Activated CD4-positive, alpha-beta T cell treated with anti-CD3 and anti-CD28 coated beads, Interleukin-10, Interleukin-2, amounts not matched to agents 100 ng/mL and 50 ng/mL, durations not matched to agents 16 hours and 8 hours (primary cell): ENCODE measurements at regions not wholly inside any gene's neighbourhood (a gene's known extent, or its start where the extent isn't known, plus 50 kb on each side); places are given as distances from the start of the nearest gene placed in this dataset.

Source experiments
- DNase-seq: peaks from one replicate; pipeline ENCODE4 v3.0.0-alpha.2; 2020

GRCh38 chr2:7777668-7778067 is 860.5 kb downstream of the RNF144A start:
- no peak for DNase-seq

GRCh38 chr2:7780321-7780720 is 863.1 kb downstream of the RNF144A start:
- DNase-seq, result no peak

GRCh38 chr2:7785700-7786099 is 868.5 kb downstream of the RNF144A start:
- DNase-seq, result no peak

- no peak for DNase-seq
Observed at GRCh38 chr2:7788736-7789135, 871.5 kb downstream of the RNF144A start.

DNA sequence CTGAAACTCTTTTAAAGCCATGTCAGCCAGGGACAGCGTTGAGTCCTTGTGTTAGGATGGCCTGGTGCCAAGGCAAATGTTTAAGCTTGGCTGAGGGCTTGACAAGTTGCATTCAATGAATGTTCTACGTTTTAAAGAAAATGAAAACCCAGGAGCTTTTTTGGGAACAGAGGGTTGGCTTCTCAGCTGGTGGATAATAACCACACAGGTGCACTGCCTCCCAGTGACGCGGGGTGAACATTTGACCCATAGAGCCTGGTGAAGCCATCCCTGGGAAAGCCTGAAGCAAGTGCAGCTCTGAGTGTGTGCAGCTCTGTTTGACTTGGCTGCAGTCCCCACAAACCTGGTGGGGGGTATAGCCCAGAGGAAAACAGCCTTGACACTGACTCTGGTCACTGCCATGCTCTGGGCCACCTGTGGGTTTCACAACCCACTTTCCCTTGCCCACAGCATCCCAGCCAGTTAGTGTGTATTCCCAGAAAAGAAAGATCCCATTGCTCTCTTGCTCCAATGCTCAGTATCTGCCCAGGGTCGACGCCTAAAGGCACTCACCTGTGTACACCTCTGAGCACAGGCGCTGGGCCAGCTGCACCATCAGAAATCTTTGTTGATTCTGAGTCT is 874.9 kb downstream of the RNF144A start:
- DNase-seq, result no peak

DNA sequence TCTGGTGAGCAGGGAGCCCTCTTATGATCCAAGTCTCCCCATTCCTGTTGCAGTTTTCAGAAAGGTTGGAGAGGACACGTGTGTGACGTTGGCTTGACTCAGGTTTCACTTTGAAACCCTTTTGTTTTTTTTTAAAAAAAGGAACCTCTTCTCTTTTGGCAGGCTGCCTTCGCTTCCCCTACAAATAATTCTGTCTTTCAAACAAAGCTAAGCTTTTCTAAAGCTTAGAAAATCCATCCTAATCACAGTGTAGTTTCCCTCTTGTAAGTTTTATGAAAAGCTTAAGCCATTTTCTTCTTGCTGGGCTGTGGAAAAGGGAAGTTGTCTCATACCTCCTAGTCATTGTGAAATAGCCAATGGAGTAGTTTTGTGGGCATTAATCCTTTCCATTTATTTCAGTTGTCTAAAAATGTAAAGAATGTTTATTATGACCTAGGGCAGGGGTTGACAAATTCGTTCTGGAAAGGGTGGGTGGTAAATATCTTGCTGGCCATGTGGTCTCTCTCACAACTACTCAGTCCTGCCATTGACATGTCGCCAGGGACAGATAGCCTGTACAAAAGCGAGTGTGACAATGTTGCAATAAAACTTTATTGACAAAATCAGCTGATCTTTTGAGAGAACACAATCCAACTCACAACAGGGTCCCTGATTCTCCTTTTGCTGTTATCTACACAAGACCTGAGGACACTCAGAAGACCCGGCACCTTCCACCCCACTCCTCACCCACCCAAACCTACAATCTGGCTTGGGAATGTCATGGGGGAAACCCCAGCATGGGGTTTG is 878.8 kb downstream of the RNF144A start:
- DNase-seq, result no peak

DNA sequence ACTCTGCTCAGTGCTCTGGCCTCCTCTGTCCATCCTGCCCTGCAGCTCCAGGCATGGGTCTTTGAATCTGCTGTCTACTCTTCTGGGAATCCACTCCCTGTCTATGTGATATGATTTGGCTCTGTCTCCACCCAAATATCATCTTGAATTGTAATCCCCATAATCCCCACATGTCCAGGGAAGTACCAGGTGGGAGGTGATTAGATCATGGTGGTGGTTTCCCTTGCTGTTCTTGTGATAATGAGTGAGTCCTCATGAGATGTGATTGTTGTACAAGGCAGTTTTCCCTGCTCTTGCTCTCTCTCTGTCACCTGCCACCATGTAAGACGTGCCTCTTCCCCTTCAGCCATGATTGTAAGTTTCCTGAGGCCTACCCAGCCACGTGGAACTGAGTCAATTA is 881.8 kb upstream of the ID2 start:
- no peak for DNase-seq

DNA sequence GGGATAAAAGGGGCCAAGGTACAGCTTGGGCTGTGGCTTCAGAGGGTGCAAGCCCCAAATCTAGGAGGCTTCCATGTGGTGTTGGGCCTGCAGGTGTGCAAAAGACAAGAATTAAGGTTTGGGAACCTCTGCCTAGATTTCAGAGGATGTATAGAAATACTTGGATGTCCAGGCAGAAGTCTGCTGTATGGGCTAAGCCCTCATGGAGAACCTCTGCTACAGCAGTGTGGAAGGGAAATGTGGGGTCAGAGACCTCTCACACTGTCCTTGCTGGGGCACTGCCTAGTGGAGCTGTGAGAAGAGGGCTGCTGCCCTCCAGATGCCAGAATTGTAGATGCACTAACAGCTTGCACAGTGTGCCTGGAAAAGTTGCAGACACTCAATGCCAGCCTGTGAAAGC is 880.6 kb upstream of the ID2 start:
- DNase-seq, result no peak

- no peak for DNase-seq
Observed at GRCh38 chr2:7803515-7803914, 878.3 kb upstream of the ID2 start.

GRCh38 chr2:7809640-7810039 is 872.2 kb upstream of the ID2 start:
- no peak for DNase-seq

DNA sequence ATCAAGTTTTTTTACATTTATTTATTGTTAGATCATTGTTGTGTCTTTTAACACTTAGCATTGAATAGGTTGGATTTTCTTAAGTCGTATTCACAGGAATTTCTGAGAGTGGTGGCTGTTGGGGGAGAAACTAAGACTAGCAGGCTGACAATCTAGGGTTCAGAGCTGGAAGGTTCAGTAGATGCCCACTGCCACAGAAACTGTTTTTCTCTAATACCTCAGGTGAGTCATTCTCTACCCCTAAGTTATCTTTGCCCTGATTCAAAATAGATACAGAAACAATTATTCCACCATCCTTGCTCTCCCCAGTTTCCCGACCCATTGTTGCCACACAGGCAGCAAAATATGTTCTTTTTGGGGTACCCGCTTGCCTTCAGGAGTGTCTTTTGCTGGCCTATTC is 870.8 kb upstream of the ID2 start:
- DNase-seq, result no peak

GRCh38 chr2:7812231-7812995 is 869.4 kb upstream of the ID2 start:
- peak; percentile 5 for DNase-seq

DNA sequence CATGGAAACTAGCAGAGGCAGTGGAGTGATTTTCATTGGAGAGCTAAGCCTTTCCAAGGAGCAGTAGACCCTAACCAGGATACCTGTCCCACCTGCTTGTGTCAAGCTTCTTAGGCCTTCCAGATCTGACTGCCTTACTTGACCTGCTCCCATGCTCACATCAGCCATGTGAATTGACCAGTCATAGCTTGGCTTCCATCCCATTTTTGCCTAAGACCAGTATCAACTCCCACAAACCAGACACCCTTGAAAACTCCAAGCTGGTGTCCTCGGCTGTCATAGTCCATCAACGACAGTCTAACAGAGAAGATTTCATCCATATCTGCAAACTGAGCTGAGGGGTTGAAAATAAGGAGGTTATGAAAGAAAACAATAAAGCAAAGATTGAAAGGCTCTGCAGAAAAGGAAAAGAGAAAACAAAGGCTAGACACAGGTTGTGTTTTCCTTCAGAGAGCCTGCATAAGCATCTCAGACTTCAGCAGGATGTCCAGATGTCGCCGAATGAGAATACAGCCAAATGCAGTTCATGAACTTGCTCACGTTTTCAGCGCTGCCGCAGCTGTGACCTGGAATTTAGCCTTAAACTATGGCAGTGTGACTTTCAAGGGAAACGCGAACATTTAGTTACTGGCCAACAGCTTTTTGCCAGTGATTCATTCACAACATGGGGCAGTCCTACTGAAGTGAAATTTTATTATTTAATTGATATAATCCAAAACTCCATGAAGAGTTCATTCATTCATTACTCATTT is 868.1 kb upstream of the ID2 start:
- no peak for DNase-seq

GRCh38 chr2:7815726-7816125 is 866.1 kb upstream of the ID2 start:
- DNase-seq, result no peak

DNA sequence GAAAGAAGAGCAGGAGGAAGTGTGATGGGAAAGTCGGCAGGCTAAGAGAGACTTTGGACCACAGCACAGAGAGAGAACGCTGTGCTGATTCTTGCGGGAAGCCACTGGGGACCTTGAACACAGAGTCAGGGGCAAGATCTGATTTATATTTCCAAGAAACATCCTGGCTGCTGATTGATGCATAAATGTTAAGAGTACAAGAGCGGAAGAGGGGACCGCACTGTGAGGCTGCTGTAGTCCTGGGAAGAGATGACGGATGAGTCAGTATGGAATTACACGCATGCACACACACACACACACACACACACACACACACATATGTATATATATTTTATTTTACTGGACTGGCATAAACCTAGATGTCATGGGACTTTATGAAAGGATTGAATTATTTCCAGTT is 865.6 kb upstream of the ID2 start:
- DNase-seq, result no peak

DNA sequence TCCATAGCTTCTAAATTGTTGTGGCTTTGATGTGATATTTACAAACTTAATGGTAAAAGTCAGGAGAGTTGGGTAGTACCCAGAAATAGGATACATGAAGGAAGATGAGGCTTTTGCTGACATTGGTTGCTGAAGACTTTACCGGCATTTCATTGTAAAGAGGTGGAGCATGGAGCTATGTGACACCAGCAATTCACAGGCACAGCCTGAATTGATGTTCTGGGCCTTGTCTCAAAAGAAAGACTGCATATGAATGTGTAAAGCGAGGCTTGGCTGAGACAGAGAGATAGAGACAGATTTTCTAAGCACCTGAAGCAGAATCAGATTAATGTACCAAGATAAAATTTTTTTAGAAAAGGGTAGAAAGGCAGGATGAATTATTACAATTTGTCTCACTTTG is 864.9 kb upstream of the ID2 start:
- no peak for DNase-seq

GRCh38 chr2:7819316-7819715 is 862.5 kb upstream of the ID2 start:
- no peak for DNase-seq

- no peak for DNase-seq
Observed at GRCh38 chr2:7819850-7820249, 862.0 kb upstream of the ID2 start.

DNA sequence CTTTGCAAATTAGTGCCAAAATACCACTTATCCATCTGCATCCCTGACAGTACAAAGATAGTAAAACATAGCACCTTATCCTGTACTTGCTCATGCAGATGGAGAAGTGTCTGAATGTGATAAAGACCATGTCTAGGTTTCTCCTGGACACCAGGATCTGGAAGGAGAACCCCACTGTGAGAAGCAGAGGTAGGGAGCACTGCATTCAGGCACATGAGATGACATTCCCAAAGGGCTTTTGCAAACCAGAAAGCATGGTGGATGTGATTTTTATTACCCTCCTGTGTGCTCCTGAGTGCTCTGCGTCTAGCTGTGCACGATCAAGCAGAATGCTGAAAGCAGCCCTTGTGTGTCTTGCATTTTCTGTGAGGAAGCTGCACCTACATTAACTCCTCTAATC is 857.6 kb upstream of the ID2 start:
- DNase-seq, result no peak

GRCh38 chr2:7825591-7826312 is 856.1 kb upstream of the ID2 start:
- DNase-seq, result peak; percentile 92

GRCh38 chr2:7826656-7827055 is 855.2 kb upstream of the ID2 start:
- DNase-seq, result peak; percentile 34

GRCh38 chr2:7829241-7829640 is 852.6 kb upstream of the ID2 start:
- no peak for DNase-seq

DNA sequence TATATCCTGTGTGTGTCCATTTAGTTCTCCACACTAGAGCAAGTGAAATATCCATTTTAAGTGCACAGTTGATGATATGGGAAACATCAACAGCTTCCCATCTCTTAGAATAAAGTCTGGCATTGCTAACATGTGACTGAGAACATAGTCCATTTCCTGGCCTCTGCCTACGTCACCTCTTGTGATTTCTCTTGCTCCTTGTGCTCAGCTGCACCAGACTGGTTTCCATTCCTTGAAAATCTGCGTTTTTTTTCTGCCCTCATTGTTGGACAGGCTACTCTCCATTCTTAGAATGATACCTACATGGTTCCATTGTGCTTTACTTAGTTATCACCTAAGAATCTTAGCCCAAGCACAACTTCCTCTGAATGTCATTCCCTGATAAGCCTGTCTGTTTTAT is 851.2 kb upstream of the ID2 start:
- DNase-seq, result no peak
